SK-N-MC (cell line): ENCODE measurements at regions not wholly inside any gene's neighbourhood (a gene's known extent, or its start where the extent isn't known, plus 50 kb on each side); places are given as distances from the start of the nearest gene placed in this dataset.

Source experiments
- EZH2 ChIP-seq: fragments of 200-600 bp; sonication (generic); IDR thresholded peaks from one replicate; pipeline ENCODE4 v1.6.1; 2017; ENCODE audit warnings: antibody characterized with exemption
- POLR2AphosphoS5 ChIP-seq: IDR thresholded peaks from 2 replicates; pipeline ENCODE4 v1.6.1; 2012; ENCODE audit warnings: mild to moderate bottlenecking, low read depth, low read length, borderline replicate concordance

DNA sequence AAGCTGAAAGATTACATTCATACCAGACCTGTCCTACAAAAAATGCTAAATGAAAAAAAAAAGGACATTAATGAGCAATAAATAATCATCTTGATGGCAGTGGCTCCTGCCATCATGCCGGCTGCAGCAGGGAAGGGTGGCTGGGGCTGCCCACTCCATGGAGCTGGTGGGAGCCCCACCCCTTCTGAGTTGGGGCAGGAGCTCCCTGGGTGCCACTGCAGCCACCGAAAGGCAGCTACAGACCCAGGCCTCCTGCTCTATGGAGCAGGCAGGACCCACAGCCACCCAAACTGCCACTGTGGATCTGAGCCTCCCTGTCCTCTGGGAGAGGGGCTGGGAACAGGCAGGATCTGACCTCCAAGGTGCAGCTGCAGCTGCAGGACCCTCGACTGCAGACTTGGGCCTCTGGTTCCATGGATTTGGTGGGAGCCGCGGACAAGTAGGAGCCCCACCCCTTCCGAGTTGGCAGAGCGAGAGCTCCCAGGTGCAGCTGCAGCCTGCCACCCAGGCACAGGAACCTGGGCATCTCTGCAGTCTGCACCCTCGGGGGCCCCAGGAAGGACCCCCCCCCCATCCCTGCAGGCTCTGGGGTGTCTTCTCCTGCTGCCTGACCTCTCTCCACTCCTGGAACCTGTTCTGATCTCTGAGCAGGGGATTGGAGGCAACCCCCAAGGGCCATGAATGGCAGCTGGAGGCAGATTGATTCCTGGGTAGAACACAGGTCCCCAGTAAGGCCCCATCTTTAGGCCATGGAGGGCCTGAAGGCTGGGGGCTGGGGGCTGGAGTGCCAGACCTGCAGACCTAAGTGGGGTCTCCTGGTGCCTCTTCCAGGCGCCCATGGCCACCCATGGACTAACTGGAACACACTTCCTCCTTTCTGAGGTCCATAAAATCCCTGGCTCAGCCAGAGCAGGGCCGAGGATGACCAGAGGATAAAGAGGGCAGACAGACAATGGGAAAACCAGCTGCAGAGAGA, 70.4 kb upstream of the TTC14 start:
- TF ChIP-seq EZH2 (no peak), POLR2AphosphoS5 (no peak)
